ENCODE measurements at regions not wholly inside any gene's neighbourhood (a gene's known extent, or its start where the extent isn't known, plus 50 kb on each side); places are given as distances from the start of the nearest gene placed in this dataset.

DNA sequence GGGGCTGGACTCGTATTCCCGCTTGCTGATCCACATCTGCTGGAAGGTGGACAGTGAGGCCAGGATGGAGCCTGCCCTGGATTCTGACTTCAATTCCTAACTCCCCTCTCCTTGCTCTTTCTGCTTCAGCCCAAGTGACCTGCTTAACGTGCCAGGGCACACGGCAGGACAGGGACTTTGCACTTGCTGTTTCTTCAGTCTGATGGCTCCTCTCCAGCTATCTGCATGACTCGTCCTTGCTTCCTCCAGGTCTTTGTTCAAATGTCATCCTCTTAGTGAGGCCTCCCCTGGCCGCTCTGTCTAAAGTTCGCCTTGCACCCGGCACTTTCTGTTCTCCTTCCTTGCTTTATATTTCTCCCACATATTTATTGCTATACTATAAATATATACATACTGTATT, 357.6 kb downstream of the MTX2 start:
- no peak overlapping the region for H3K4me3 ChIP-seq (ENCODE audit: low read depth, low read length)
- TF ChIP-seq, protein P1, sequence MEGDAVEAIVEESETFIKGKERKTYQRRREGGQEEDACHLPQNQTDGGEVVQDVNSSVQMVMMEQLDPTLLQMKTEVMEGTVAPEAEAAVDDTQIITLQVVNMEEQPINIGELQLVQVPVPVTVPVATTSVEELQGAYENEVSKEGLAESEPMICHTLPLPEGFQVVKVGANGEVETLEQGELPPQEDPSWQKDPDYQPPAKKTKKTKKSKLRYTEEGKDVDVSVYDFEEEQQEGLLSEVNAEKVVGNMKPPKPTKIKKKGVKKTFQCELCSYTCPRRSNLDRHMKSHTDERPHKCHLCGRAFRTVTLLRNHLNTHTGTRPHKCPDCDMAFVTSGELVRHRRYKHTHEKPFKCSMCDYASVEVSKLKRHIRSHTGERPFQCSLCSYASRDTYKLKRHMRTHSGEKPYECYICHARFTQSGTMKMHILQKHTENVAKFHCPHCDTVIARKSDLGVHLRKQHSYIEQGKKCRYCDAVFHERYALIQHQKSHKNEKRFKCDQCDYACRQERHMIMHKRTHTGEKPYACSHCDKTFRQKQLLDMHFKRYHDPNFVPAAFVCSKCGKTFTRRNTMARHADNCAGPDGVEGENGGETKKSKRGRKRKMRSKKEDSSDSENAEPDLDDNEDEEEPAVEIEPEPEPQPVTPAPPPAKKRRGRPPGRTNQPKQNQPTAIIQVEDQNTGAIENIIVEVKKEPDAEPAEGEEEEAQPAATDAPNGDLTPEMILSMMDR (IDR thresholded peaks at IDR 0.05; ENCODE audit: borderline replicate concordance, insufficient read depth, low read depth, low read length) = no peak

DNA sequence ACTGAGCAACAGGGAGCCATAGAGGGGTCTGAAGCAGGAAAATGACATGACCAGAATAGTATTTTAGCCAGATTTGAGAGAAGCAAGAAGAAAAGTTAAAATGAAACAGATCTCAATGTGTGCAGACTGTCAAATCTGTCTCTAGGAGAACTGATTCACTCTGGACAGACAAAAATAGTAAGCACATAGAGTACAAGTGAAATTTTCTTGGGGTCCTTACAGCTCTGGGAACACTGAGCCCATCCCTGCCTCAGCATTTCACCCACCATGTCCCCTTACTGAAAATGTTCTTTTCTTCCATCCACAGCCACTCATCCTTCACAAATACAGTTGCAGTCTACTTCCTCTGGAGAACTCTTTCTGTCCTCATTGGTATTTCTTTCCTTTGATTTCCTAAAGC, 359.2 kb downstream of the MTX2 start:
- TF ChIP-seq, protein P1 (IDR thresholded peaks at IDR 0.05; ENCODE audit: borderline replicate concordance, insufficient read depth, low read depth, low read length) = no peak
- H3K4me3 ChIP-seq (ENCODE audit: low read depth, low read length) = no peak overlapping the region

DNA sequence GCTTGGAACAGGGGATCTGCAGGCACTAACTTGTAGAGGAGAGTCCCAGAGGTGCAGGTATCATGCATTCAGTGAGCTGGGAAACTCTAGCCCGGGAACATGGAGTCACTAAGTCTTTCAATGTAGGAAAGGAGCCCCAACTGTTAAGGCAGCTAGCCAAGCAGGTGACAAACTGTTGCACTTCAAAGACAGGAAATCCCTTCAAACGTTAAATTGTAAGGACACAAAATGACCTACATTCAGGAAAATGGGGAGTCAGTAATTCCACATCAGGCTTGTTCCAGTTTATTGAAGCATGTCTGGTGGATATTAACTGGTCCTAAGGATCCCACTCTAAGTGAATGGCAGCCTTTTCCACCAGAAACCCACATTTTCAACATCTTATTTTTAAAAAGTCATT, 364.5 kb downstream of the MTX2 start:
- TF ChIP-seq, protein P1 (IDR thresholded peaks at IDR 0.05; ENCODE audit: borderline replicate concordance, insufficient read depth, low read depth, low read length) = no peak
- no peak overlapping the region for H3K4me3 ChIP-seq (ENCODE audit: low read depth, low read length)

DNA sequence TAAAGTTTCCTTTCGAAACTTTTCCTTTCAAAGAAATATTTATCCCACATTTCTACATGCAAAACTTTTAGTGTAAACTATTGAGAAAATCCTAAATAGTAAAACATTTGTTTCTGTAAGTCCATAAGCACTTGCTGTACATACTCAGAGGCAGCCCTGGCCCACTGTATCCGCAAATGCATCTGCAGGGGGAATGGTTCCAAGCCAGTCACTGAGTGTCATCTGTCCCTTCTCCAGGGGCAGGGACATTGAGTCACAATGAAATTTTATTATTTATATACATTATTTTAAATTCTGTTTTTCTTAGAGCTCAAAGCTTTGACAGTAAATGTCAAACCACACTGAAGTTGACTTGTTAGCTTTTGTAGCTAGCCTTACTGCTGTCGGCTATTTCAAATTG, 367.2 kb downstream of the MTX2 start:
- no peak overlapping the region for H3K4me3 ChIP-seq (ENCODE audit: low read depth, low read length)
- TF ChIP-seq, protein P1 (IDR thresholded peaks at IDR 0.05; ENCODE audit: borderline replicate concordance, insufficient read depth, low read depth, low read length) = no peak

DNA sequence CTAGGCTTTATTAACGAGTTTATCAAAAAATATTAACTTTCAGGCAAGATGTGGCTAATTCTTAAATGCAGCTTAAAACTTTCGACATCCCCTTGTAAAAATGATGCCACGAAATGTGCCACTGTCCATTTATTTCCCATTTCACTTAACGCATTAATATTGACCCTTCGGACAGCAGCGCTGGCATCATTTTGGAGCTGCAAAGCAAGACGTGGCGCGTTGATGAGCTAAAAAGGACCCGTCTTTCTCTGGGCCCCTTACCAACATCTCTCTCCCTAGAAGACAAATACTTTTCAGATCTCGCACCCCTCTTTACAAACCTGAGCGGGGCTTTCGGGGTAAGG, 367.9 kb downstream of the MTX2 start:
- H3K4me3 ChIP-seq (ENCODE audit: low read depth, low read length) = peak overlapping the region; percentile 67
- TF ChIP-seq, protein P1 (IDR thresholded peaks at IDR 0.05; ENCODE audit: borderline replicate concordance, insufficient read depth, low read depth, low read length) = no peak

DNA sequence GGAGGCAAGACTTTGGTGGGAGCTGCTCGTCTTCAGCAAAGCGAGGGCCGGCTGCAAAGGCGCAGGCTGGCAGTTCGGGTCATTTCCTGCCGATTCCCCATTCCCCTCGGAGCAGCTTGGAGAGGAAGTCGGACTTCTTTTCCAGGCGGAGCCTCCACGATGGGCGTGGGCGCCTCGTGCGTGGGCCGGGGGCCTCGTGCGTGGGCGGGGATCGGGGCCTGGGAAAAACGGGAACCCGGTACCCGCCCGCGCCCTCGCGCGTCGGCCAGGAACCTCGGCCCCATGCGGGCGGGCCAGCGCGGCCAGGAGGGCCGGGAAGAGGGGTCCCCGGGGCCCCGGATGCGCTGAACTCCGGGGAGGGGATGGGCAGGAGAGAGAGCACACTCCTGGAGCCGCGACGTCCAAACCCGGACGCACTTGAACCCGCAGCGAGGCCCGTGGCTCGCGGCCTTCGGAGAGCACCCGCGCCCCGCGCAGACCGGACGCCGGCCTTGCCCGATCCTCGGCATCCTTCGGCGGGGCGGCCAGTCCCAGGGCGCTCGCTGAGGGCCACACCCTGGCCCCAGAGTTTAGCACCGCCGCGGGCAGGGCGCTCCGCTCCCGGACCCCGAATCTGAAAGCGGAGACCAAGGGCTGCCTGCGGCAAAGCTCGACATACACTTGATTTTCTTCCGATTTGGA, 368.4 kb downstream of the MTX2 start:
- peak overlapping the region; percentile 67 for H3K4me3 ChIP-seq (ENCODE audit: low read depth, low read length)
- TF ChIP-seq, protein P1 (IDR thresholded peaks at IDR 0.05; ENCODE audit: borderline replicate concordance, insufficient read depth, low read depth, low read length) = no peak

DNA sequence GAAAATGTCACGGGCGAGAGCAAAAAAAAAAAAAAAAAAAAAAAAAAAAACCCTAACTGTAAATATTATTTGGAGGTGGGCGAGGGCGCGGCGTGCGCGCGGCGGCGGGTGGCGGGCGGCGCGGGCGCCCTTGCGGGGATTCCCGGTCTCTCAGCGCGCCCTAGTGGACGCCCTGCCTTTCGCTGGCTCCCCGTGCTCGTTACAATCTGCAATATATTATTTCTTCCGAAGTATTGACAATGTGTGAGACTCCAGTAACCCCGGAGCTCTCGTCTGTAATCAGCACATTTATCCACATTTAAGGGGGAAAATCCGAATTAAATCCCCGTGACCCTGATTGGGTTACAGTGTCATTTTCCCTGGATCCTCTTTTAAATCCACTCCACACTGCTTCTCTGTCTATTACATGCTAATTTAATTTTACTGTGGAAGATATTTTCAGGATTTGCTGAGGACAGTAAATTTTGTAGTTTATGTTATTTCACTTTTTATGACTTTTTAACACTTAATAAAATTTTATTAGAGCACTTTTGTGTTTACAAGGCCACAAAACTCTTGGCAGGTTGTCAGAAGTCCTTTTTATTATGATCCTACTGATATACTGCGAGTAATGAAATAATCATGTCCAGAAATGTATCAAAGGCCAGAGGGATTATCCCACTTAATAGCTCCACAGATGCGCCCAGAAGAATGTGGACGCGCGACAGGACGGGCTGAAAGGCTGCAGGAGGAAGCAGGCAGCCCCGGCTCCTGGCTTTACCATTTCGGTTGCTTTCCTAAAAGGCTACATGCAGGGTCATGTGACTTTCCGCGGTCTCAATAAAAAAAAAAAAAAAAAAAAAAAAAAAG, 369.1 kb downstream of the MTX2 start:
- H3K4me3 ChIP-seq (ENCODE audit: low read depth, low read length) = peak overlapping the region; percentile 67
- TF ChIP-seq, protein P1 (IDR thresholded peaks at IDR 0.05; ENCODE audit: borderline replicate concordance, insufficient read depth, low read depth, low read length) = peak; percentile 71

Data from GM12875 (cell line).